HAP-1 (cell line): ENCODE measurements at regions not wholly inside any gene's neighbourhood (a gene's known extent, or its start where the extent isn't known, plus 50 kb on each side); places are given as distances from the start of the nearest gene placed in this dataset.
"Not testable (repeated sequence)": the region's sequence is repeated elsewhere in the genome, so short reads cannot be mapped to it uniquely, and the experiment has no call there.

Source experiments
- DNase-seq, 2 experiments: peaks; one replicate each; pipeline ENCODE4 v3.0.0-alpha.2; 2016 to 2020; ENCODE audit warnings: low spot score in 2 of 2
- H3K27me3 ChIP-seq: fragments of 250-450 bp; sonication (Bioruptor Pico); 2 replicates; pipeline ENCODE4 v1.5.1; 2020; ENCODE audit warnings: low read depth, mild to moderate bottlenecking, moderate library complexity
- H3K36me3 ChIP-seq: fragments of 250-450 bp; sonication (Bioruptor Pico); replicated peaks from 2 replicates; pipeline ENCODE4 v1.5.1; 2020; ENCODE audit warnings: mild to moderate bottlenecking
- H3K4me1 ChIP-seq: fragments of 250-450 bp; sonication (Bioruptor Pico); 2 replicates; pipeline ENCODE4 v1.5.1; 2020; ENCODE audit warnings: mild to moderate bottlenecking
- H3K4me3 ChIP-seq: fragments of 250-450 bp; sonication (Bioruptor Pico); 2 replicates; pipeline ENCODE4 v1.5.1; 2020; ENCODE audit warnings: mild to moderate bottlenecking, moderate library complexity
- H3K9me3 ChIP-seq: fragments of 250-450 bp; sonication (Bioruptor Pico); 2 replicates; pipeline ENCODE4 v1.5.1; 2020; ENCODE audit warnings: mild to moderate bottlenecking, moderate library complexity
- in situ Hi-C: fragments of 300-500 bp; cut with MboI; formaldehyde crosslinking; loops from 3 replicates; pipeline ENCODE4 v1.14.3; 2020; ENCODE audit warnings: low sequenced_read_pairs, inconsistent platforms, mixed read lengths

DNA sequence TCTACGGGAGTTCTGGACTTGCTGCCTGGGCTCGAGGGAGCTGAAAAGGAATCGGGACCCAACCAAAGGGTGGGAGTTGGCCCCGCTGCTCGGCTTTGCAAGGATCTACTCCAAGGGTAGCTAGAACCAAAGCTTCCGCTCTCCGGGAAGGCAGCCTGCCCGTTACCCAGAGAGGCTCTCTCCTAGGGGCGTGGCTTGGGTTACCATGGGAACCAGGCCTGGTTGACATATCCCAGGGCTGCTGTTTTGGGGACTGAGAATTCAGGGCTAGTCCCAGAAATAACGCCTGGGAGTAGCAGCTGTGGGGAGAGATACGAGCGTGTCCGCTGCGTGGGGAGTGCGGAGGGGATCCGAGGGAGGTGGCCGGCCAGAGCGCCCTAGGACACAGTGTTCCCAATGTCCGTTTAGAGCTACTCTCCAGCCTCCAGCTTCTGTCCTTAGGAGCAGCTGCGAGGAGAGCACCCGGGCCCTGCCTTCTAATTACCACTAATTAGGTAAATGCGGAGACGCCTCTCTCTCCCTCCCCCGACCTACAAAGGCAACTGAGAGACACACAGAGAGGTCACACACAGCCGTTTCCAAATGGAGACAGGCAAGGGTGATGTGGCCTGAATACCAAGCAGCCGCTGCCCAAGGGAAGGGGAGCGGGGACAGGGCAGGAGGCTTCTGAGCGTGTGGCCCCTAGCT is 141.6 kb upstream of the CADM1 start:
- DNase-seq = peak in 1 of 2 experiments; percentile 59
- in situ Hi-C loops = no loop called here

DNA sequence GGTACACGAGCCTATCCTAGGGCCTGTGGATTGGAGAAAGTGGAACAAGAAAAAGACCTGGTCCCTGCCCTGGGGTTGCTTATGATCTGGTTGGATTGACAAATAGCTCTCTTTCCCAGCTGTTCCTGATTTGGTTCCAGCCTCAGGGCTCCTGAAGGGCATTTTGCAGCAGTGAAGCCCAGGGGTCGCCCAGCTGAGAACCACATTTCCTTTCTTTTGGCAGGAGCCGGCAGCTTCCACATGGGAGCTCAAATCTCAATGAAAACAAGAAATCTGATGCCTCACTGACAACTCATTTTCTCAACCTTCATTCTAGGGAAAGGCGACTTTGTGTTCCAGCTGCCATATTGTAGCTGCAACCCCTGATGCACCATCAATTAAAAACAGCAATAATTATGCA is 140.6 kb upstream of the CADM1 start:
- Histone ChIP-seq H3K4me3 (no peak overlapping the region), H3K36me3 (no peaks in the 10 kb centered on the region), H3K4me1 (no peaks in the 10 kb centered on the region), H3K9me3 (no peaks in the 10 kb centered on the region), H3K27me3 (no peaks in the 10 kb centered on the region)
- in situ Hi-C loops = no loop called here
- DNase-seq = no peak

More for the DNA sequence above, 141.6 kb upstream of the CADM1 start:
- Histone ChIP-seq H3K36me3 (no peaks in the 10 kb centered on the region), H3K9me3 (no peaks in the 10 kb centered on the region), H3K4me3 (no peak overlapping the region), H3K27me3 (no peaks in the 10 kb centered on the region), H3K4me1 (no peaks in the 10 kb centered on the region)

- no peaks in the 10 kb centered on the region for H3K9me3 ChIP-seq
- no peaks in the 10 kb centered on the region for H3K36me3 ChIP-seq
- no peak for DNase-seq
- no peak overlapping the region for H3K4me3 ChIP-seq
- in situ Hi-C loops = no loop called here
- no peaks in the 10 kb centered on the region for H3K27me3 ChIP-seq
- no peaks in the 10 kb centered on the region for H3K4me1 ChIP-seq
Measured at GRCh38 chr11:115643549-115644270, 139.5 kb upstream of the CADM1 start.

DNA sequence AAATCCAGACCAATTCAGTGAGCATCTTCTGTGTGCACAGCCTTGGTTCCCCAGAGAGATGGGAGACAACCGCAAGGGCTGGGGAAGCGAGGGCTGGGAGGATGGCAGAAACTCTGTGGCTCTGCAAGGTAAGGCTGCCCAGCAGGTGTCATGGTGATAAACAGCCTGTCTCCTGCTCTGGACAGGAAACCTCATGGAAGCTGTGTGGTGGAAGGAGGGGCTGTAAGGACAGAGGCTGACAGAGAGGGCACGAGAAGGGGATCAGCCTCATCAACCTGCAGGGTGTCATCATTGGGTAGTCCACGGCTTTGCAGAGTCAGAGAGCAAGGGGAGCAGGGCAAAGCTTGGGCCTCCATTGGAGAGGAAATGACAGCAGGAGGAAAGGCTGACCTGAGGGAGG is 138.4 kb upstream of the CADM1 start:
- H3K36me3 ChIP-seq = no peaks in the 10 kb centered on the region
- H3K4me3 ChIP-seq = no peak overlapping the region
- no peaks in the 10 kb centered on the region for H3K27me3 ChIP-seq
- in situ Hi-C loops = no loop called here
- DNase-seq = no peak
- H3K4me1 ChIP-seq = no peaks in the 10 kb centered on the region
- H3K9me3 ChIP-seq = no peaks in the 10 kb centered on the region

DNA sequence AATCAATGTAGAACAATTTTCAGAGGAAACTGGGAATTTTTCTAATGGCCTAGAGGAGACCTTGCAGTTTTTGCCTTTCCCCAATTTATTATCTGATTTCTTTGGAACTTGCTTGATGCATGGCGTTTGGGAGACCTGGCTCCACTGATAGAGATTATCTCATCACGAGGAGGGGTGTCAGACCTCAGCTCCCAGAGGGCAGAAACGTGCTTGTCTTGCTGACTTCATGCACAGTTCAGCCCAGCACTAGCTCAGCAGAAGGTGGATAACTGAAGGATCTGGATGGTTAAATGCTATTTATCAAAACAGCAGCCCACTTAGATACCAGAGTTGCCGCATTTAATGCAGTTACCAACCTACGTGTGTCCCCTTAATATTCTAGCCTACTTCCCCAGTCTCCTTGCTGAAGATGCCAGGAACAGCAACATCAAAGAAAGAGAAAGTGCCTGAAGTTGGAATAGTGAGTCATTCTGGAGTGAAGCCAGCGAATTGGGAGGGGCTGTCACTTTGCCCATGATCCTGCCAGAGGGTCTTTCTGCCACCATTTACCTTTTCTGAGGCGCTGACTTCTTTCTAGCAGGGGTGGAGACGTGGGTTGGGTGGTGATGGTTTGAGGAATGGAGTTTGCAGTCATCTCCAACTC is 133.5 kb upstream of the CADM1 start:
- Histone ChIP-seq H3K27me3 (no peaks in the 10 kb centered on the region), H3K4me1 (no peaks in the 10 kb centered on the region), H3K36me3 (no peaks in the 10 kb centered on the region), H3K9me3 (no peaks in the 10 kb centered on the region), H3K4me3 (no peak overlapping the region)
- in situ Hi-C loops = no loop called here
- DNase-seq = no peak

DNA sequence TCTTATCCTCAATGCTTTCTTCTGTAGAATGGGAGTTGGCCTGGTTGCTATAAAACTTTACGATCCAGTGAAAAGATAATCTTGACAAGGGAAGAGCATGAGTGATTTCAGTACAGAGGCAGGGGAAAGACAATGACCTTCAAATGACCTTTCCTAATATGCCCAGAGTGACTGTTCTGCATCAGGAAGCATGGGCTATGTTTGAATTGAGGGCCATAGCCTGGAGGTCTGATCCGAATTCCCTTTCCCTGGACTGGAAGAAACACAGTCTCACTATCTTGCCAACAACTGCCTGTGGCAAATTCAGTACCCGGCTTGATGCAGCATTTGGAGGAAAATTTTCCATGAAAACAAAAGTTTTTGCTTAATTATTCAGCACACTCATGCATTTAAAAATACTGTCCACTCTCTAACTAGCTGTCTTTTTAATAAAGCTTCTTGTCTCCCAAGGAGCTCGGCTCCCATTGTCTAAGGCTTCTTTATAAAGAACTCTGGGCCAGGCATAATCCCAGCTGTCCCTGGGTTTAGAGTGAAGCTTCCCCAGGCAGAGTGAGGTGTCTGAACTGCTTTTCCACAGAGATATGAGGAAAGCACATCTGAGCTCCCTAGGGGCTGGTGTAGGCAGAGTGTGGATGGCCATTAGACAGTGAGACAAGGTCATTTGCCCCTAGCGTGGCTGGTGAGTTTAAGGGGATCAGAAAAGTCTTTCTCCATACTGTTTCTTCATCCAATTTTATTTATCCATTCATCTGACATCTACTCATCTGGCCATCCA is 132.7 kb upstream of the CADM1 start:
- in situ Hi-C loops = no loop called here
- H3K4me3 ChIP-seq = no peak overlapping the region
- no peaks in the 10 kb centered on the region for H3K27me3 ChIP-seq
- no peaks in the 10 kb centered on the region for H3K36me3 ChIP-seq
- no peaks in the 10 kb centered on the region for H3K4me1 ChIP-seq
- DNase-seq = no peak
- no peaks in the 10 kb centered on the region for H3K9me3 ChIP-seq

DNA sequence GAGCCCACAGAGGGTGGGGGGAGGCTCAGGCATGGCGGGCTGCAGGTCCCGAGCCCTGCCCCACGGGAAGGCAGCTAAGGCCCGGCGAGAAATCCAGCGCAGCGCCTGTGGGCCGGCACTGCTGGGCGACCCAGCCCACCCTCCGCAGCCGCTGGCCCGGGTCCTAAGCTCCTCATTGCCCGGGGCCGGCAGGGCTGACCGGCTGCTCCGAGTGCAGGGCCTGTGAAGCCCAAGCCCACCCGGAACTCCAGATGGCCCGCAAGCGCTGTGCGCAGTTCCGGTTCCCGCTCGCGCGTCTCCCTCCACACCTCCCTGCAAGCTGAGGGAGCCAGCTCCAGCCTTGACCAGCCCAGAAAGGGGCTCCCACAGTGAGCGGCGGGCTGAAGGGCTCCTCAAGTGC is 129.8 kb upstream of the CADM1 start:
- H3K4me1 ChIP-seq, H3K27me3 ChIP-seq, H3K36me3 ChIP-seq, H3K9me3 ChIP-seq, H3K4me3 ChIP-seq, in situ Hi-C loops, DNase-seq: not testable (repeated sequence)

DNA sequence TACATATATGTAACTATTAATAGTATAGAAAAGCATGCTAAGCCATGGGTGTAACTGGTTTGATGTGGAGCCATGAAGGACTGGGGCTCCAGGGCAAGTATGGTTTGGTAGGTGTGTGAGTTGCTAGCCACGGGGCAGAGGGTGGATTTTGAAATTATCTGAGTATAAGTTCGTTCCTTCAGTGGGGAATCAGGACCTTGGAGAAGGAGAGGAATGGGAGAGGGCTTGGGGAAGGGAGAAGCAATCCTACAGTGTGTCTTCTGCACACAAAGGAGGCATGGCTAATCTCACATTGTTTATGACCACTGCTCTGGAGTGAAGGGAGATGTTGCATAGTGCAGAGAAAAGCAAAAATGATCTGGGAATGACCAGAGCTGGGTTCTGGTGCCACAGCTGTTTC is 127.8 kb upstream of the CADM1 start:
- Histone ChIP-seq H3K36me3 (no peaks in the 10 kb centered on the region), H3K27me3 (no peaks in the 10 kb centered on the region), H3K9me3 (no peaks in the 10 kb centered on the region), H3K4me3 (no peak overlapping the region), H3K4me1 (no peaks in the 10 kb centered on the region)
- in situ Hi-C loops = no loop called here
- no peak for DNase-seq

DNA sequence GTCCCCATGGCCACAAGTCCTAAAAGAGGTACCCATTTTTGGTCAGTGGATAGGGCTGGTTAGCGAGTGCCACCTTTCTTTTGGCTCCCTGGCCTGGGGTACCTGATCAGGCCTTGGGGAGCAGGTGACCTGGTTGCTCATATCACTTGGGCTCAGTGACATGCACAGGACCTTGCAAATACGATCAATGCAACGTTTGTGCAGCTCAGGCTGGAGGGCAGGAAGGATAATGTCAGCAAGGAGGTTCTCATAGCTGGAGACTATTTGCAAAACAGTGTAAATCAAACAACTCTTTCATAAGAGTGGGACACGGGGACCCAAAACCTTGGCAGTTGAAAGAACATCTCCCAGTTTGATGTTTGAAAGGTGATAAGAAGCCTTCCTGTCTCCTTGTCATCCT is 127.4 kb upstream of the CADM1 start:
- Histone ChIP-seq H3K27me3 (no peaks in the 10 kb centered on the region), H3K4me3 (no peak overlapping the region), H3K4me1 (no peaks in the 10 kb centered on the region), H3K36me3 (no peaks in the 10 kb centered on the region), H3K9me3 (no peaks in the 10 kb centered on the region)
- DNase-seq = no peak
- in situ Hi-C loops = no loop called here

- Histone ChIP-seq H3K36me3 (no peaks in the 10 kb centered on the region), H3K27me3 (no peaks in the 10 kb centered on the region), H3K9me3 (no peaks in the 10 kb centered on the region), H3K4me1 (no peaks in the 10 kb centered on the region), H3K4me3 (no peak overlapping the region)
- in situ Hi-C loops = no loop called here
- DNase-seq = no peak
Measured at GRCh38 chr11:115630214-115630613, 126.0 kb upstream of the CADM1 start.

GRCh38 chr11:115629456-115630015 is 125.3 kb upstream of the CADM1 start:
- Histone ChIP-seq H3K4me3 (no peak overlapping the region), H3K36me3 (no peaks in the 10 kb centered on the region), H3K4me1 (no peaks in the 10 kb centered on the region), H3K9me3 (no peaks in the 10 kb centered on the region), H3K27me3 (no peaks in the 10 kb centered on the region)
- DNase-seq = no peak
- in situ Hi-C loops = no loop called here

DNA sequence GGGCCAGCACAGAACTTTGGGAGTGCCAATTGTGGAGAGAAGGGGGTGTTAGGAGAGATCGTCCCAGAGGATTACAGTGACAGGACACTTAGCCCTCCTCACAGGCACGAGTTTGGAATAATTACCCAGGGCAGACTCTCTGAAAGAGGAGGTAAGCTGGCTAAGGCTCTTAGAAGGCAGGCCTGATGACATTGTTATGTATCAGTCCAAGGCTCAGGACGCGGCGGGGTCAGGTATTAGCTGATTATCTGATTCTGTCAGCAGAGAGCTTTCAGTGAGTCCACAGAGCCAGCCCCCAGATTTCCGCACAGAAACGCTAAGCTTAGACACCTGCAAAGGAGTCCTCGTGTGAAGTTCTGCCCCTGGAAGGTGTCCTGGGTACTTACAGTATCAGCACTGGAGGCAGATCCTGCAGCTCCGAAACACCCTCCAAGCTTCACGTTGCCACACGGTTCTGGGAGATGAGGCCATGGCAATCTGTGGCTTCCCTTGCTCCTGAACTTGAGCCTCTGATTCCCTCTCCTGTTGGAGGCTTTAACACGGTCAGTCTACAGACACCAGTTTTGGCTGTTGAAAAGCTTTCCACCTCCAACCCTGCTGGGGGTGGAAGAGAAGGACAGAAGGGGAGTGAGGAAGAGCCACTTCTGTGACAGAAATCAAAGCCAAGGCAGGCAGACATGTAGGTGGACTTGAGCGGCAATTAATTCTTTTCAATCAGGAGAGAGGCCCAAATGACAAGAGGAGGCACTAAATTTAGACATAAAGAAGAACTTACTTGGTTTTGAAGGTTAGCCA is 123.6 kb upstream of the CADM1 start:
- Histone ChIP-seq H3K4me3 (no peak overlapping the region), H3K9me3 (no peaks in the 10 kb centered on the region), H3K36me3 (no peaks in the 10 kb centered on the region), H3K4me1 (no peaks in the 10 kb centered on the region), H3K27me3 (no peaks in the 10 kb centered on the region)
- no peak for DNase-seq
- in situ Hi-C loops = no loop called here

DNA sequence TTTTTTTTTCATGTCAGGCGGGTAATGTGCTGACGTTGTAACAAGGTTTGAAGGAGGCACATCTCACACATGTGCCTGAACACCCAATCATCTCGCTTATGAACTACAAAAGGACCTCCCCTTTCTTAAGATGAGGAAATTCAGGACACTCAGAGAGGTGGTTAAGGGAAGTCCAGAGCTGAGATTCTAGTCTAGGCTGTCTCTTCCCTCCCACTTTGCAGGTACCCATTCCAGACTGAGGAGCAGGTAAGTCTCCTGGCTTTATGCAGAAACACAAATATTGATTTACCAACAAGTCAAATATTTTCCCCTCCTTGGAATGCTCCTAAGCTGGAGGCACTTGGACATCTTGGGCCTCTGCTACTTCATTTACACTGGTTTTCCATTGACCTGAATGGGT is 122.9 kb upstream of the CADM1 start:
- H3K27me3 ChIP-seq = no peaks in the 10 kb centered on the region
- H3K36me3 ChIP-seq = no peaks in the 10 kb centered on the region
- no peaks in the 10 kb centered on the region for H3K9me3 ChIP-seq
- in situ Hi-C loops = no loop called here
- no peak overlapping the region for H3K4me3 ChIP-seq
- no peak for DNase-seq
- H3K4me1 ChIP-seq = no peaks in the 10 kb centered on the region
